ENCODE measurements at regions not wholly inside any gene's neighbourhood (a gene's known extent, or its start where the extent isn't known, plus 50 kb on each side); places are given as distances from the start of the nearest gene placed in this dataset.

GRCh38 chr9:108696156-108696555 lies 159.6 kb downstream of the ACTL7B start:
- no peak for TF ChIP-seq ZIC2 (tag by site-specific recombination; IDR thresholded peaks at IDR 0.05)
- TF ChIP-seq CTCF (tag by site-specific recombination; IDR thresholded peaks at IDR 0.05), result no peak
- TF ChIP-seq ZNF302 (tag by site-specific recombination; IDR thresholded peaks at IDR 0.05; ENCODE audit: low read depth), result no peak
- TF ChIP-seq ZSCAN16 (tag by site-specific recombination; IDR thresholded peaks at IDR 0.05), result no peak
- no peak for TF ChIP-seq ZNF423 (tag by site-specific recombination; IDR thresholded peaks at IDR 0.05)
- TF ChIP-seq TCF7L2 (IDR thresholded peaks at IDR 0.05; ENCODE audit: borderline replicate concordance, low read depth, low read length), result no peak
- TF ChIP-seq ZNF660 (tag by site-specific recombination; IDR thresholded peaks at IDR 0.05), result no peak
- TF ChIP-seq HOXC10 (CRISPR knock-in tag; IDR thresholded peaks at IDR 0.05), result no peak
- TF ChIP-seq ZNF768 (tag by site-specific recombination; IDR thresholded peaks at IDR 0.05), result no peak
- no peak for TF ChIP-seq ZNF629 (tag by site-specific recombination; IDR thresholded peaks at IDR 0.05)
